ENCODE measurements at regions not wholly inside any gene's neighbourhood (a gene's known extent, or its start where the extent isn't known, plus 50 kb on each side); places are given as distances from the start of the nearest gene placed in this dataset.

GRCh38 chr16:64656471-64656870 lies 465.4 kb downstream of the CDH11 start:
- no peak for DNase-seq (ENCODE audit: low read depth in 2 of 2)

- DNase-seq (ENCODE audit: low read depth in 2 of 2), result no peak
Observed at GRCh38 chr16:64654178-64654577, 467.7 kb downstream of the CDH11 start.

GRCh38 chr16:64648282-64648681 lies 473.6 kb downstream of the CDH11 start:
- no peak for DNase-seq (ENCODE audit: low read depth in 2 of 2)

- DNase-seq (ENCODE audit: low read depth in 2 of 2), result no peak
Observed at GRCh38 chr16:64641343-64641742, 480.5 kb downstream of the CDH11 start.

- no peak for DNase-seq (ENCODE audit: low read depth in 2 of 2)
Observed at GRCh38 chr16:64638766-64639165, 483.1 kb downstream of the CDH11 start.

- DNase-seq (ENCODE audit: low read depth in 2 of 2), result no peak
Observed at GRCh38 chr16:64629622-64630021, 492.2 kb downstream of the CDH11 start.

- DNase-seq (ENCODE audit: low read depth in 2 of 2), result no peak
Observed at GRCh38 chr16:64627781-64628180, 494.1 kb downstream of the CDH11 start.

- no peak for DNase-seq (ENCODE audit: low read depth in 2 of 2)
Observed at GRCh38 chr16:64627288-64627687, 494.6 kb downstream of the CDH11 start.

GRCh38 chr16:64626776-64627175 lies 495.1 kb downstream of the CDH11 start:
- no peak for DNase-seq (ENCODE audit: low read depth in 2 of 2)

GRCh38 chr16:64621616-64622015 lies 500.2 kb downstream of the CDH11 start:
- no peak for DNase-seq (ENCODE audit: low read depth in 2 of 2)

- no peak for DNase-seq (ENCODE audit: low read depth in 2 of 2)
Observed at GRCh38 chr16:64617836-64618476, 503.9 kb downstream of the CDH11 start.

GRCh38 chr16:64615630-64616280 lies 506.1 kb downstream of the CDH11 start:
- no peak for DNase-seq (ENCODE audit: low read depth in 2 of 2)

- no peak for DNase-seq (ENCODE audit: low read depth in 2 of 2)
Observed at GRCh38 chr16:64596196-64596595, 525.7 kb downstream of the CDH11 start.

- DNase-seq (ENCODE audit: low read depth in 2 of 2), result no peak
Observed at GRCh38 chr16:64590513-64590912, 531.4 kb downstream of the CDH11 start.

- DNase-seq (ENCODE audit: low read depth in 2 of 2), result no peak
Observed at GRCh38 chr16:64589836-64590235, 532.0 kb downstream of the CDH11 start.

- DNase-seq (ENCODE audit: low read depth in 2 of 2), result no peak
Observed at GRCh38 chr16:64586781-64587180, 535.1 kb downstream of the CDH11 start.

GRCh38 chr16:64585367-64585766 lies 536.5 kb downstream of the CDH11 start:
- no peak for DNase-seq (ENCODE audit: low read depth in 2 of 2)

GRCh38 chr16:64580558-64580957 lies 541.3 kb downstream of the CDH11 start:
- no peak for DNase-seq (ENCODE audit: low read depth in 2 of 2)

- no peak for DNase-seq (ENCODE audit: low read depth in 2 of 2)
Observed at GRCh38 chr16:64579712-64580111, 542.2 kb downstream of the CDH11 start.

- no peak for DNase-seq (ENCODE audit: low read depth in 2 of 2)
Observed at GRCh38 chr16:64545768-64546167, 576.1 kb downstream of the CDH11 start.

- DNase-seq (ENCODE audit: low read depth in 2 of 2), result no peak
Observed at GRCh38 chr16:64544859-64545258, 577.0 kb downstream of the CDH11 start.

- DNase-seq (ENCODE audit: low read depth in 2 of 2), result no peak
Observed at GRCh38 chr16:64543441-64543840, 578.4 kb downstream of the CDH11 start.

GRCh38 chr16:64543031-64543430 lies 578.8 kb downstream of the CDH11 start:
- no peak for DNase-seq (ENCODE audit: low read depth in 2 of 2)

- no peak for DNase-seq (ENCODE audit: low read depth in 2 of 2)
Observed at GRCh38 chr16:64542152-64542551, 579.7 kb downstream of the CDH11 start.
